OCI-LY1 (cell line): ENCODE measurements at regions not wholly inside any gene's neighbourhood (a gene's known extent, or its start where the extent isn't known, plus 50 kb on each side); places are given as distances from the start of the nearest gene placed in this dataset.

Experiments
- EZH2 ChIP-seq: fragments of 200-600 bp; sonication (generic), shearing (Covaris generic); IDR thresholded peaks from 2 replicates; pipeline ENCODE4 v1.8.0; 2017; ENCODE audit warnings: borderline replicate concordance, mixed run types, mild to moderate bottlenecking, antibody characterized with exemption, low read length, moderate library complexity, mixed read lengths
- TF ChIP-seq, protein P1 (sequence below): fragments of 200-600 bp; sonication (generic), shearing (Covaris generic); IDR thresholded peaks from 2 replicates; pipeline ENCODE4 v1.5.1; 2017; ENCODE audit warnings: mild to moderate bottlenecking, antibody characterized with exemption, low read length, moderate library complexity, mixed read lengths

GRCh38 chr11:109870297-109870696 lies 222.9 kb upstream of the ZC3H12C start:
- TF ChIP-seq, protein P1, sequence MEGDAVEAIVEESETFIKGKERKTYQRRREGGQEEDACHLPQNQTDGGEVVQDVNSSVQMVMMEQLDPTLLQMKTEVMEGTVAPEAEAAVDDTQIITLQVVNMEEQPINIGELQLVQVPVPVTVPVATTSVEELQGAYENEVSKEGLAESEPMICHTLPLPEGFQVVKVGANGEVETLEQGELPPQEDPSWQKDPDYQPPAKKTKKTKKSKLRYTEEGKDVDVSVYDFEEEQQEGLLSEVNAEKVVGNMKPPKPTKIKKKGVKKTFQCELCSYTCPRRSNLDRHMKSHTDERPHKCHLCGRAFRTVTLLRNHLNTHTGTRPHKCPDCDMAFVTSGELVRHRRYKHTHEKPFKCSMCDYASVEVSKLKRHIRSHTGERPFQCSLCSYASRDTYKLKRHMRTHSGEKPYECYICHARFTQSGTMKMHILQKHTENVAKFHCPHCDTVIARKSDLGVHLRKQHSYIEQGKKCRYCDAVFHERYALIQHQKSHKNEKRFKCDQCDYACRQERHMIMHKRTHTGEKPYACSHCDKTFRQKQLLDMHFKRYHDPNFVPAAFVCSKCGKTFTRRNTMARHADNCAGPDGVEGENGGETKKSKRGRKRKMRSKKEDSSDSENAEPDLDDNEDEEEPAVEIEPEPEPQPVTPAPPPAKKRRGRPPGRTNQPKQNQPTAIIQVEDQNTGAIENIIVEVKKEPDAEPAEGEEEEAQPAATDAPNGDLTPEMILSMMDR = no peak
- TF ChIP-seq EZH2 = no peak
